B cell (primary cell): ENCODE measurements at regions not wholly inside any gene's neighbourhood (a gene's known extent, or its start where the extent isn't known, plus 50 kb on each side); places are given as distances from the start of the nearest gene placed in this dataset.

ENCODE experiments used
- ATAC-seq: fragments of 200-7000 bp; cut with Tn5 transposase; one replicate; pipeline ENCODE4 v1.10.0; 2021; ENCODE audit warnings: low read depth, mild to moderate bottlenecking, moderate number of reproducible peaks, moderate library complexity
- CTCF ChIA-PET: fragments of 350-600 bp; sonication (Branson Sonifier 250); formaldehyde crosslinking; loops from one replicate; lab custom pipeline; 2021; ENCODE audit warnings: antibody characterized with exemption, inconsistent platforms; lab: Charles Lee
- POLR2A ChIA-PET: fragments of 350-600 bp; sonication (Branson Sonifier 250); formaldehyde crosslinking; loops from one replicate; lab custom pipeline; 2021; ENCODE audit warnings: antibody characterized with exemption; lab: Charles Lee
- DNase-seq: peaks from one replicate; pipeline ENCODE4 v3.0.0; 2013
- H2AFZ ChIP-seq: 2 replicates; pipeline ENCODE4 v1.6.1; 2012; ENCODE audit warnings: mild to moderate bottlenecking, low read depth, low read length; ENCODE audit not compliant: insufficient read depth, poor library complexity, severe bottlenecking
- H3K27ac ChIP-seq, 2 donors: 1 replicate in 1 of 2; 2 replicates in 1 of 2; pipeline ENCODE4 v1.5.1; 2012 to 2013; ENCODE audit warnings: low read length in 2 of 2, mild to moderate bottlenecking in 2 of 2, moderate library complexity in 1 of 2
- H3K27me3 ChIP-seq, 4 experiments: fragments of 200-600 bp in 1 of 4; sonication (generic) in 1 of 4; replicated peaks in 1 of 4; 1 replicate in 2 of 4; 2 replicates in 2 of 4; pipeline versions ENCODE4 v1.6.1 to v1.7.0; 2013 to 2016; ENCODE audit warnings: low read length in 3 of 4, mild to moderate bottlenecking in 2 of 4, mixed read lengths in 1 of 4, moderate library complexity in 1 of 4; ENCODE audit not compliant: insufficient read depth in 4 of 4, control insufficient read depth in 3 of 4; ENCODE audit errors: control extremely low read depth in 1 of 4
- H3K36me3 ChIP-seq, 2 experiments: replicated peaks in 1 of 2; 1 replicate in 1 of 2; 2 replicates in 1 of 2; pipeline versions ENCODE4 v1.6.1 to v1.7.1; 2013; ENCODE audit warnings: low read length in 1 of 2; ENCODE audit not compliant: insufficient read depth in 2 of 2, control insufficient read depth in 1 of 2; ENCODE audit errors: control extremely low read depth in 1 of 2, extremely low read depth in 1 of 2
- H3K4me1 ChIP-seq, 2 donors: fragments of 200-600 bp in 1 of 2; sonication (generic) in 1 of 2; 1 replicate in 1 of 2; 2 replicates in 1 of 2; pipeline versions ENCODE4 v1.5.1 to v1.6.1; 2013 to 2017; ENCODE audit warnings: low read length in 2 of 2; ENCODE audit not compliant: control insufficient read depth in 2 of 2, insufficient read depth in 2 of 2
- H3K4me2 ChIP-seq: replicated peaks from 2 replicates; pipeline ENCODE3; 2012; ENCODE audit warnings: mild to moderate bottlenecking, low read depth, low read length; ENCODE audit not compliant: poor library complexity, severe bottlenecking
- H3K4me3 ChIP-seq, 5 experiments: fragments of 200-600 bp in 1 of 5; sonication (generic) in 1 of 5; 1 replicate in 3 of 5; 2 replicates in 2 of 5; pipeline versions ENCODE4 v1.5.1 to v1.7.0; 2011 to 2016; ENCODE audit warnings: low read length in 4 of 5, mild to moderate bottlenecking in 4 of 5, low read depth in 2 of 5, control low read depth in 1 of 5, moderate library complexity in 1 of 5; ENCODE audit not compliant: insufficient read depth in 1 of 5; ENCODE audit errors: control extremely low read depth in 1 of 5, extremely low read depth in 1 of 5
- H3K79me2 ChIP-seq: fragments of 200-600 bp; sonication (generic); one replicate; pipeline ENCODE4 v1.6.0; 2016; ENCODE audit warnings: low read length; ENCODE audit not compliant: control insufficient read depth, insufficient read depth
- H3K9ac ChIP-seq: fragments of 200-600 bp; sonication (generic); 2 replicates; pipeline ENCODE4 v1.6.1; 2017; ENCODE audit warnings: mild to moderate bottlenecking, low read length, moderate library complexity
- H3K9me3 ChIP-seq, 3 donors: one replicate each; pipeline versions ENCODE4 v1.6.1 to v1.7.1; 2013; ENCODE audit warnings: low read length in 2 of 3; ENCODE audit not compliant: control insufficient read depth in 2 of 3, insufficient read depth in 1 of 3; ENCODE audit errors: control extremely low read depth in 1 of 3
- H4K20me1 ChIP-seq: 2 replicates; pipeline ENCODE4 v1.6.0; 2012; ENCODE audit warnings: mild to moderate bottlenecking, low read length; ENCODE audit not compliant: insufficient read depth, control insufficient read depth, poor library complexity, severe bottlenecking
- H3K27ac Mint-ChIP-seq: one replicate; pipeline ENCODE4 v1.8.0; 2021; ENCODE audit warnings: mixed read lengths
- H3K27me3 Mint-ChIP-seq: one replicate; pipeline ENCODE4 v1.8.0; 2021; ENCODE audit warnings: mixed read lengths
- H3K4me1 Mint-ChIP-seq: one replicate; pipeline ENCODE4 v1.8.0; 2021; ENCODE audit warnings: mixed read lengths
- H3K4me3 Mint-ChIP-seq: one replicate; pipeline ENCODE4 v1.8.0; 2021; ENCODE audit warnings: mixed read lengths
- H3K9me3 Mint-ChIP-seq: one replicate; pipeline ENCODE4 v1.8.0; 2022; ENCODE audit warnings: mixed read lengths; ENCODE audit not compliant: insufficient read depth
- EZH2 ChIP-seq: IDR thresholded peaks from 2 replicates; pipeline ENCODE4 v1.6.1; 2012; ENCODE audit warnings: borderline replicate concordance, low read depth, mild to moderate bottlenecking, moderate library complexity, low read length; ENCODE audit not compliant: insufficient read depth, poor library complexity, severe bottlenecking
- WGBS: methylation state at CpG from one replicate; pipeline ENCODE4 v1.1.5; 2013; ENCODE audit warnings: missing lambda C conversion rate; ENCODE audit not compliant: insufficient coverage; 5-methylcytosine and 5-hydroxymethylcytosine counted together
- intact Hi-C: fragments of 100-400 bp; cut with micrococcal nuclease; formaldehyde crosslinking; loops from one replicate; pipeline ENCODE4 v1.10.0; 2022
- TF ChIP-seq, protein P1 (sequence below): fragments of 200-600 bp; IDR thresholded peaks from one replicate; pipeline ENCODE4 v1.8.0; 2022; ENCODE audit warnings: antibody characterized with exemption, mild to moderate bottlenecking

DNA sequence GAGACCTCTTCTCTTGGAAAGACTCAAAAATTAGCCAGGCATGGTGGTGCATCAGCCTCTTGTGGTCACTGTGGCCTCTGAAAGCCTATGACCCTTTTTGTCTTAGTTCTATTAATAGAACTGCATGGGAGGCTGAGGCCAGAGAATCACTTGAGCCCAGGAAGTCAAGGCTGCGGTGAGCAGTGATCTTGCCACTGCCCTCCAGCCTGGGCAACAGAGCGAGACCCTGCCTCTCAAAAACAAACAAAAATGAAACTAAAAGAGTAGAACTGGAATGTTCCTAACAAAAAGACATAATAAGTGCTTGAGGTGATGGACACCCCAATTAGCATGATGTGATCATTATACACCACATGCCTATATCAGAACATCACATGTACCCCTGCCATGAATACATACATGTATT, 197.0 kb upstream of the EEA1 start:
- WGBS: 17% methylated on average over 1 of the region's 2 CpGs

DNA sequence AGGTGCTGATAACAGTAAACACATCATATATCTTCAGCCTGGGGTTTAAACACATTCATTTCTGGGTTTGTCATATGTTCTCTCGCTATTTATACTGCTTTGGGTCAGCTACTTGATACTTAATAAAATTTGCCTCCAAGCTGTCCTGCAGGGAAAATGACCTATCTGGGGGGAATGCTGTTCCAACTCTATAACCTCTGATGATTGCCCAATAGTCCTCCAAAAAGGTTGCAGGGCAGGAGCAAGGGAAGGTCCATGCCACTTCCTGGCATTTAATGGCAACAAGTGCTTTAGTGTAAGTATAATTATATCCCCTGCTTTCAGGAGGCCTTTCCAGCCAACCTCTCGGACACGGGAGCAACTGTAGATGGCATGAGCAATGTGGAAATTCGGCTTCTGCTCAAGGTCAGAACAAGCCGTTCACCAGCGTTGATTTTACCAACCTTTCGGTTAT, 198.0 kb upstream of the EEA1 start:
- DNase-seq: no peak
- Histone ChIP-seq H3K36me3 (no peaks in the 10 kb centered on the region), H3K27me3 (no peaks in the 10 kb centered on the region), H4K20me1 (no peaks in the 10 kb centered on the region), H3K4me1 (peaks cover 14 to 15% of the 10 kb centered on the region in 2 donors), H3K4me3 (no peak overlapping the region), H3K4me2 (no peak overlapping the region), H2AFZ (no peak overlapping the region), H3K27ac (no peak overlapping the region), H3K79me2 (no peaks in the 10 kb centered on the region), H3K9me3 (peaks cover 0 to 4% (median 1%) of the 10 kb centered on the region in 3 donors), H3K9ac (no peak overlapping the region)
- H3K9me3 Mint-ChIP-seq: no peaks in the 10 kb centered on the region
- no peak overlapping the region for H3K27ac Mint-ChIP-seq
- CTCF ChIA-PET: no interaction called here
- H3K27me3 Mint-ChIP-seq: no peaks in the 10 kb centered on the region
- H3K4me1 Mint-ChIP-seq: peaks cover 19% of the 10 kb centered on the region
- H3K4me3 Mint-ChIP-seq: no peak overlapping the region
- ATAC-seq: no peak
- 98% methylated on average over 7 of the region's 7 CpGs for WGBS
- POLR2A ChIA-PET: no interaction called here
- intact Hi-C loops: no loop called here
- TF ChIP-seq EZH2: no peak
- TF ChIP-seq, protein P1, sequence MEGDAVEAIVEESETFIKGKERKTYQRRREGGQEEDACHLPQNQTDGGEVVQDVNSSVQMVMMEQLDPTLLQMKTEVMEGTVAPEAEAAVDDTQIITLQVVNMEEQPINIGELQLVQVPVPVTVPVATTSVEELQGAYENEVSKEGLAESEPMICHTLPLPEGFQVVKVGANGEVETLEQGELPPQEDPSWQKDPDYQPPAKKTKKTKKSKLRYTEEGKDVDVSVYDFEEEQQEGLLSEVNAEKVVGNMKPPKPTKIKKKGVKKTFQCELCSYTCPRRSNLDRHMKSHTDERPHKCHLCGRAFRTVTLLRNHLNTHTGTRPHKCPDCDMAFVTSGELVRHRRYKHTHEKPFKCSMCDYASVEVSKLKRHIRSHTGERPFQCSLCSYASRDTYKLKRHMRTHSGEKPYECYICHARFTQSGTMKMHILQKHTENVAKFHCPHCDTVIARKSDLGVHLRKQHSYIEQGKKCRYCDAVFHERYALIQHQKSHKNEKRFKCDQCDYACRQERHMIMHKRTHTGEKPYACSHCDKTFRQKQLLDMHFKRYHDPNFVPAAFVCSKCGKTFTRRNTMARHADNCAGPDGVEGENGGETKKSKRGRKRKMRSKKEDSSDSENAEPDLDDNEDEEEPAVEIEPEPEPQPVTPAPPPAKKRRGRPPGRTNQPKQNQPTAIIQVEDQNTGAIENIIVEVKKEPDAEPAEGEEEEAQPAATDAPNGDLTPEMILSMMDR: no peak

More for the DNA sequence above, 197.0 kb upstream of the EEA1 start:
- intact Hi-C loops: no loop called here
- no peaks in the 10 kb centered on the region for H4K20me1 ChIP-seq
- peaks cover 14 to 15% of the 10 kb centered on the region in 2 donors for H3K4me1 ChIP-seq
- H3K4me3 Mint-ChIP-seq: no peak overlapping the region
- no peak overlapping the region for H2AFZ ChIP-seq
- no peaks in the 10 kb centered on the region for H3K27me3 ChIP-seq
- ChIA-PET POLR2A (no interaction called here), CTCF (no interaction called here)
- DNase-seq (no peak), ATAC-seq (no peak)
- H3K4me2 ChIP-seq: peak overlapping the region; percentile 13
- no peaks in the 10 kb centered on the region for H3K9me3 Mint-ChIP-seq
- H3K4me1 Mint-ChIP-seq: peaks cover 19% of the 10 kb centered on the region
- no peak overlapping the region for H3K27ac Mint-ChIP-seq
- no peak overlapping the region for H3K27ac ChIP-seq
- TF ChIP-seq, protein P1: no peak
- TF ChIP-seq EZH2: no peak
- no peak overlapping the region for H3K4me3 ChIP-seq
- no peaks in the 10 kb centered on the region for H3K27me3 Mint-ChIP-seq
- no peaks in the 10 kb centered on the region for H3K79me2 ChIP-seq
- H3K9ac ChIP-seq: no peak overlapping the region
- no peaks in the 10 kb centered on the region for H3K36me3 ChIP-seq
- H3K9me3 ChIP-seq: peaks cover 0 to 4% (median 1%) of the 10 kb centered on the region in 3 donors
